ENCODE measurements at regions not wholly inside any gene's neighbourhood (a gene's known extent, or its start where the extent isn't known, plus 50 kb on each side); places are given as distances from the start of the nearest gene placed in this dataset.
A peak's percentile ranks its signal among the peaks of the same experiment; 100 is the strongest.

GRCh38 chr2:59027320-59027719 is 786.2 kb upstream of the FANCL start:
- DNase-seq, result no peak

- peak in 17 of 51 donors; percentile 0 to 33 (median 4) for DNase-seq
Measured at GRCh38 chr2:59025157-59025757, 784.1 kb upstream of the FANCL start.

GRCh38 chr2:59021786-59022185 is 780.7 kb upstream of the FANCL start:
- no peak for DNase-seq

- DNase-seq, result no peak
Measured at GRCh38 chr2:59019566-59020159, 778.5 kb upstream of the FANCL start.

GRCh38 chr2:59018737-59019136 is 777.6 kb upstream of the FANCL start:
- DNase-seq, result no peak

GRCh38 chr2:59015027-59015426 is 773.9 kb upstream of the FANCL start:
- no peak for DNase-seq

GRCh38 chr2:59012971-59013370 is 771.8 kb upstream of the FANCL start:
- DNase-seq, result no peak

- no peak for DNase-seq
Measured at GRCh38 chr2:59012234-59012633, 771.1 kb upstream of the FANCL start.

GRCh38 chr2:59008950-59009349 is 767.8 kb upstream of the FANCL start:
- DNase-seq, result no peak

GRCh38 chr2:59005836-59006615 is 764.9 kb upstream of the FANCL start:
- DNase-seq, result no peak

GRCh38 chr2:59004621-59005020 is 763.5 kb upstream of the FANCL start:
- DNase-seq, result no peak

- no peak for DNase-seq
Measured at GRCh38 chr2:59000796-59001195, 759.7 kb upstream of the FANCL start.

GRCh38 chr2:58992062-58992706 is 751.1 kb upstream of the FANCL start:
- DNase-seq, result no peak

GRCh38 chr2:58991357-58991756 is 750.2 kb upstream of the FANCL start:
- no peak for DNase-seq

GRCh38 chr2:58985541-58985940 is 744.4 kb upstream of the FANCL start:
- no peak for DNase-seq

GRCh38 chr2:58984731-58985130 is 743.6 kb upstream of the FANCL start:
- DNase-seq, result no peak

- no peak for DNase-seq
Measured at GRCh38 chr2:58983111-58983510, 742.0 kb upstream of the FANCL start.

GRCh38 chr2:58981237-58981636 is 740.1 kb upstream of the FANCL start:
- DNase-seq, result no peak

- no peak for DNase-seq
Measured at GRCh38 chr2:58976375-58977071, 735.4 kb upstream of the FANCL start.

GRCh38 chr2:58974881-58975280 is 733.8 kb upstream of the FANCL start:
- no peak for DNase-seq

- no peak for DNase-seq
Measured at GRCh38 chr2:58974426-58974825, 733.3 kb upstream of the FANCL start.

GRCh38 chr2:58973811-58974281 is 732.7 kb upstream of the FANCL start:
- DNase-seq, result no peak
